GM19240 (cell line): ENCODE measurements at regions not wholly inside any gene's neighbourhood (a gene's known extent, or its start where the extent isn't known, plus 50 kb on each side); places are given as distances from the start of the nearest gene placed in this dataset.
"Not testable (repeated sequence)": the region's sequence is repeated elsewhere in the genome, so short reads cannot be mapped to it uniquely, and the experiment has no call there.

Experiments used
- DNase-seq: peaks from one replicate; pipeline ENCODE4 v3.0.0; 2011; ENCODE audit warnings: low spot score; ENCODE audit not compliant: insufficient read length

DNA sequence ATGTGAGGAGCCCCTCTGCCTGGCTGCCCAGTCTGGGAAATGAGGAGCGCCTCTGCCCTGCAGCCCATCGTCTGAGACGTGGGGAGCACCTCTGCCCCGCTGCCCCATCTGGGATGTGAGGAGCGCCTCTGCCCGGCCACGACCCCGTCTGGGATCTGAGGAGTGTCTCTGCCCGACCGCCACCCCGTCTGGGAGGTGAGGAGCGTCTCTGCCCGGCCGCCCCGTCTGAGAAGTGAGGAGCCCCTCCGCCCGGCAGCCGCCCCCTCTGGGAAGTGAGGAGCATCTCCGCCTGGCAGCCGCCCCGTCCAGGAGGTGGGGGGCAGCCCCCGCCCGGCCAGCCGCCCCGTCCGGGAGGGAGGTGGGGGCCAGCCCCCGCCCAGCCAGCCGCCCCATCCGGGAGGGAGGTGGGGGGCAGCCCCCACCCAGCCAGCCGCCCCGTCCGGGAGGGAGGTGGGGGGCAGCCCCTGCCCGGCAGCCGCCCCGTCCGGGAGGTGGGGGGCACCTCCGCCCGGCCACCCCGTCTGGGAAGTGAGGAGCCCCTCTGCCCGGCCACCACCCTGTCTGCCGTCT lies 238.1 kb downstream of the FNDC1 start:
- not testable (repeated sequence) for DNase-seq

- DNase-seq, result no peak
Measured at GRCh38 chr6:159404296-159404695, 235.1 kb downstream of the FNDC1 start.

DNA sequence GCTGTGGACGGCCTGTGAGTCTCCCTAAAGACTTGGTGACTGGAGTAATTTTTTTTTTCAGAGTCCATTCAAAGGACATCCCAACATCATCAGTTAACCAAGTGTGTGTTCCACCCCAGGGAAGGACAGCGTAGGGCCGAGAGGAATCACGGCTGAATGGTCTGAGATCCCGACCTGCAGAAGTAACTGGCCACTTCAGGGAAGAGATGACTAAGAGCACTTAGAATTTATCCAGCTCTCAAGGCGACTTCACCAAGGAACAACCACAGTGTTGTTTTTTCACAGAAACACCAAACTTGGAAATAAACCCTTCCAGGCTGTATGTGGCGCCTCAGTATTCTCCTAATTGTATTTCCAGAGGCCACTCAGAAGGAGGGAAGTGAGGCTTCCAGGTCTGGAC lies 231.6 kb downstream of the FNDC1 start:
- DNase-seq, result no peak

DNA sequence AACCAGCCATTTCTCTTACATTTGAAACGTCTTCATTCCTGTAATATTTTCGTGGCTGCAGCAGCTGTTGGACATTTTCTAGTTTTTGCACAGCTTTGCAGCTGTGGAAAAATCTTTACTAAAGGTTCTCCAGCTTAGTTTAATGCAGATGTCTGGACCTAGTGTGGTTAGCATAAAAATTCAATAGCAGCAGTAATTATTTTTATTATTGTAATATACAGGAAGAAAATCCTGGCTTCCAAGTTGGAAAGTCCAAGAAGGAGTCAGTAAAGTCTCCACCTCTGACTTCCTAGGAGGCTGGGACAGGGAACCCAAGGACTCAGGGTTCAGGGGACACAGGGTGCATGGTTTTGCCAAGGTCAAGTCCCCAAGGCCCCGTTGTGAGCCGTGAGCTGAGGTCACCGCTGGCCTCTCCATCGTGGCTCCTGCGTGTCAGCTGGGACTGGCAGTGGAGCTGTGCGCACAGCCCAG lies 230.6 kb downstream of the FNDC1 start:
- no peak for DNase-seq

DNA sequence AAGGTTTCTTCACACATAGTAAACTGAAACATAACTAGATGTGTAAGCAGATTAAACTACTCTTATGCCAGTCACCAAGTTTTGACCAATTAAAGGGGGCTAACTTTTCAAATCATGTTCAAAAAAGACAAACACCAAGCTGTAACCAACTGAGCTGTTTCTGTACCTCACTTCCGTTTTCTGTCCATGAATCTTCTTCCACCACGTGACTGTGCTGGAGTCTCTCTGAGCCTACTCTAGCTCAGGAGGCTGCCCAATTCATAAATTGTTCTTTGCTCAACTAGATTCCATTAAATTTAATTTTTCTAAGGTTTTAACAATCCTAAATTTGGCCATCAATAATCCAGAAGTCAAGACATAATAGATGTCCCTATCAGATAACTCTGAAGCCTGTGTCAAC lies 229.4 kb downstream of the FNDC1 start:
- no peak for DNase-seq

DNA sequence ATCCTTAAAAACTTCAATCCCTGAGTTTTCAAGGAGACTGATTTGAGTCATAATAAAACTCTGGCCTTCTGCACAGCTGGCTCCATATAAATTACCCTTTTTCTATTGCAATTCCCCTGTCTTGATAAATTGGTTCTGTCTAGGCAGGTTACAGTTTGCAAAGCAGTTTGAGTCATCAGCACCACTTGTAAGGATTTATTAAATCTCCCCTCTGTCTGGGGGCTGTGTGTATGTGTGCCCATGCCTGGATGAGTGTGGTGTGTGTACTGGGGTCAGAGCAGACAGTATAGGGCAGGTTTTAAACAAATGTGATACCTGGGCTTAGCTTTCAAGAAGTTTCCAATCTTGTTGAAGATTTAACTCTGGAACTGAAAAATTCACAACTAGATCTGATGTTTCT lies 228.6 kb downstream of the FNDC1 start:
- no peak for DNase-seq

GRCh38 chr6:159395609-159396008 lies 226.4 kb downstream of the FNDC1 start:
- no peak for DNase-seq

GRCh38 chr6:159392695-159393094 lies 223.5 kb downstream of the FNDC1 start:
- not testable (repeated sequence) for DNase-seq

GRCh38 chr6:159390381-159390780 lies 221.2 kb downstream of the FNDC1 start:
- no peak for DNase-seq

GRCh38 chr6:159389695-159390094 lies 220.5 kb downstream of the FNDC1 start:
- no peak for DNase-seq

- no peak for DNase-seq
Measured at GRCh38 chr6:159380114-159380513, 210.9 kb downstream of the FNDC1 start.

DNA sequence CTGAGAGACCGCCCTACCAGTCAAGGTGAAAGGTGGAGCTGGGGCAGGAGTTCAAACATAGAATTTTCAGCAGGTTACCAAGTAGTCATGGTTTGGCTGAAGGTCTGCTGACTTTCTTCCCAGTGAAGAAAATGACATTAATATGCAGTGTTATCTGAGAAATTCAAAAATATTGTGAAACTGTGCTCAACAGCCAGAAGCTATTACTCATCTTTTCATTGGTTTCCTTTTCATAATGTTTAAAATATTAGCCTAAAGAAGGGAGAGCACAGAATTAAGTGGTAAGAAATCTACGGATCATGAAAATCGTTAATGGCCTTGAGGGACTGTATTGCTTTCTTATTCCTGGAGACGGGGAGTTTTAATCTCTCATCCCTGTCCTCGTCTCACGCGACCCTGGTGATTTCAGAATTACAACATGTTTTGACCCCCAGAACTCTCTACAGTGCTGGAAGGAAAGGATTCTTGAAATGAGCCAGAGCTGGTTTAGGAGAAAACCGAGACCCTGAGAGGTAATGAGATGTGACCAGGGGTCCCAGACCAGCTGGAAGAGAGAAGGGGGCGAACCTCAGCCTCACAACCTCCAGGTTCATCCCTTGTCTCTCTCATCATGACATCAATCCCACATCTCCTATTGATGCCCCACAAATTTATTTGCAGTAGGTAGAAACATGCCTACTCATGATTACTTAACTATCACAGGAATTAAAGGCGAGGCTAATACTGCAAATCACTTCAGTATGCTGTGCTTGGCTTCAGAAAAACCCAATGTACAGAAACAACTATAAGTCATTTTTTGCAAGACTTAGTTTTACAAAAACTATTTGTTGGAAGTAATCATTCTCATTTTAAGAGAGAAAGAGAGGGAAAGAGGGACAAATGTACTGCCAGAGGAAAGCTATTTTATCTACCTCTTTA lies 209.5 kb downstream of the FNDC1 start:
- DNase-seq, result no peak

DNA sequence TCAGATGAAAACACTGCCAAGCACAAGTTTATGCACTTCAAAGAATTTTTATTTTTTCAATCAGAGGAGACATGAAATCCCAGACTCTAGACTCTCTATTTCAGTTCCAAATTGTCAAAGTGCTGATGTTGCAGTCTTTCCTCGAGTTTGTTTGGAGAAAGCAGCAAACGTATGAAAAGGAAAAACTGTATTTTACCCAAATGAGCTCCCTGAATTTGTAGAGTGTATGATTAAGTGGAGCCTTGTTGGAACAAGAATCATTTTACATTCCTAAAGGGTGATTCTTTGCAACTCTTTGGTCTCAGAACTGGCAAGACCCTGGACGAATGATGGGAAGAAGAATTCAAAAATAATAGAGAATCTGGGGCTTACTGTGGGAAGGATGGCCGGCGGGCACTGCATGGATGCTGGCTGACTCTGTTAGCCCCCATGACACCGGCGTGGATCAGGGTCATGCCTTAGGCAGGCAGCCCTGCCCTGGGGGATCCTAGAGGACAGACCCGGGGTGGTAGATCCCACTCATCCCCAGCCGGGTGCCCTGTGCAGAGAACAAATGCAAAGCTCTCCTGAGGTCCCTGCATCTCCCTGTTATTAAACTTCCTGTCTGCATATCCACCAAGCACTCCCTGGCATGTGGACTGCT lies 207.4 kb downstream of the FNDC1 start:
- DNase-seq, result no peak

GRCh38 chr6:159375014-159375413 lies 205.8 kb downstream of the FNDC1 start:
- no peak for DNase-seq

DNA sequence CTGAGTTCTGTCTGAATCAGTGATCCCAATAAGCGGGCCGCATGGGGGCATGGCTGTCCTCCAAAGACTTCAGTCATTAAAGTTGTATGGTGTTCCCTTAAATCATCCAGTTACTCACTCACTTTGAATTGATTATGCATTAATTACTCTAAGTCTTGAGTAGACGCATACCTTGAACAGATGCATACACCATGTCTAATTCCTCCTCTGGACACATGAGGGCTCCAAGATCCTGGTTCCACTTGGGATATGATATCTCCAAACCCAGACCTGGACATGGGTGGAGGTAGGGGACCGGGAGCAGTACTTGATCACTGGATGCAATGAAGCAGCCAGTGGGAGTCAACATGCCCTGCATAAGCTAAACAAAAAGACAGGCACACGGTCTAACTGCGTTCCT lies 204.5 kb downstream of the FNDC1 start:
- DNase-seq, result no peak

GRCh38 chr6:159372333-159372732 lies 203.1 kb downstream of the FNDC1 start:
- DNase-seq, result no peak

GRCh38 chr6:159360306-159360705 lies 191.1 kb downstream of the FNDC1 start:
- no peak for DNase-seq

DNA sequence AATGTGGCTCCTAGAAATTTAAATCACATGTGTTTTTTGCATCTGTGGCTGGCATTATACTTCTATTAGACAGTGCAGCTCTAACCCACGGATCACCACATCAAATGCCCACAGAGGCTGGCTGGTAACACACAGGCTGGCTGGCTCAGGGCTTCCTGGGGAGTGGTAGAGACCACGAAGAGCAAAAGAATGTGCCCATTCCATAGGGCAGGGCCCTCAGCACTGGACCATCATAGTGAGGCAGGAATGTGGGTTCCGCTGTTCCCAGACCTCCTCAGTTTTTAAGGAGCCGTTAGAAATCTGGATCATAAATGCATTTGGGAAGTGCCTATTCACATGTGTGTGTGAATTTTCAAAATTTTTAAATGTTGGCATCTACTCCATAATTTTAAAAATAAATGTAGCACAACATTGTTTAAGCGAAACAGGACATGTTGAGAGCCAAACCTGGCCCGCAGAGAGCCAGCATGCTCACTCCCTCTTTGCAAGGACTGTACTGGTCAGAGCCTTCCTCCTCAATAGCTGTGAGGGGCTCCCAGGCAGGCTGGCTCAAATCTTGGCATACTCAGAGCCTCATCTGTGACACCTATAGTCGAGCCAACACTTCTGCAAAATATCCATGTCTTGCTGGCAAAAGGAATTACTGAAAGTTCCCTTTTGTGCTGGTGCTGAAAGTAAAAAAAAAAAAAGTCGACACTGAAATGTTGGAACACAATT lies 190.5 kb downstream of the FNDC1 start:
- no peak for DNase-seq

DNA sequence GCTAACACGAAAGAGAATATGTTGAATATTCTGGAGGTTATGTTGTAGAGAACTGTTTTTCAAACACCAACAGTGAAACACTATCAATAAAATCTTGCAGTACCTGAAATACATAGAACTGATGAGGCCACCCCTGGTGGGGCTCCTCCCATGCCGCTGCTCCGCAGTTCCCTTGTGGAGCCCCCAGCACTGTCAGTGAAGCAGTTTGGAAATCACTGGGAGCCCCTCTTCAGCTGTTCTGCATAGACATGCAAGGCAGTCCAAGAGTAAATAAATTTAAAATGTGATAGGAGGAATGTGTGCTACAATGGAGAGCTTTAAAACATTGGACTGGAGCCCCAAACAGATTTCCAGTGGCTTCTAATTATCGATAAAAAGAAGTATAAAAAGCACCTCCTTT lies 189.4 kb downstream of the FNDC1 start:
- DNase-seq, result no peak

DNA sequence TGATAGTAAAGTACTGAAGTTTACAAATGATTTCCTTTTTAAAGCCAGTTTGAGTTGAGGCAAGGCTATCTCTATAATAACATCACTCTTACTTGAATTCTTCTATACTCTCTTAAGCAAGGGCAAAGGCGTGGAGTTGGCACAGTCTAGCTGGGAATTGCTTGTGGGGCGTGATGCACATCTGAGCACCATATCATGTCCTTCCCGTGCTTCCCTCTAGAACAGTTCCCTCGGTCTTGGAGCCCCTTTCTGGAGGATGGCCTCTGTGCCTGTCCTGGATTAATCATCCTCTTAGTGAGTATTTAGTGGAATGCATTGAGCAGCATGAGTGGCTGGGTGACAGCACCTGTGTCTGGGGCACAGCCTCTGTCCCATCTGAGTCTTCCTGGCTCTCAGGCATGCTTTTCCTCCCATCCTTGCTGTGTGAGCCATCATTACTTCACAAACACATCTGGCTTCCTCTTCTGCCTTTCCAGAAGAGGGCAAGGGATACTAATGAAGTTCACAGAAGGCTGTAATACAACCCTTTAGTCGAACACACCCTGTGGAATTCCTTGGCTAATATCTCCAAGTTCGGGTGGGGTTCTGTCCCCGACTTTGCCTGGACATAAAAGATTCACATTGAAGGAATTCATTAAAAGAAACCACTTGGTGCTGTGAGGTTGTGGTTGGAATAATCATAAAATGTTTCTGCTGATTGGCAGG lies 188.2 kb downstream of the FNDC1 start:
- no peak for DNase-seq

DNA sequence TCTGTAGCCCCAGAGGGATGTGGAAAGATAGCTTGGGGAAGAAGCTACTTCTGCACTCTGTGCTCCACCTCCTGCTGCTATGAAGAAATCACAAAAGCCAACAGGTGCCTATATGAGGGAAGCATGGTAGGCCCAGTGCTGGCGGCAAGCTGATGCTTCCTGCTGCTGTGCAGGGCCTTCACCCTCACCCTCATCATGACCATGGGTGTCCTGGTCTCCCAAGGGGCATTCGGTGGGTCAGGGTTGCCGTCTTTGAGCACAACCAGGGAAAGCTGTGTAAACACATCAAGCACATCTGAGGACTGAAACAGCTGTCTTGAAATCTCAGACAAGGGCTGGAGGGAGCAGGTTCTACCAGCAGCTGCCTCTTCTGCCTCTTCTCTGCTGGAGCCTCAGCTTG lies 184.0 kb downstream of the FNDC1 start:
- DNase-seq, result no peak
